HG03571 (cell line): ENCODE measurements at regions not wholly inside any gene's neighbourhood (a gene's known extent, or its start where the extent isn't known, plus 50 kb on each side); places are given as distances from the start of the nearest gene placed in this dataset.
"Not testable (repeated sequence)": the region's sequence is repeated elsewhere in the genome, so short reads cannot be mapped to it uniquely, and the experiment has no call there.

Source experiments
- ATAC-seq: cut with Tn5 transposase; IDR thresholded peaks from one replicate; pipeline ENCODE4 v1.9.1; 2021; ENCODE audit not compliant: unreplicated experiment

DNA sequence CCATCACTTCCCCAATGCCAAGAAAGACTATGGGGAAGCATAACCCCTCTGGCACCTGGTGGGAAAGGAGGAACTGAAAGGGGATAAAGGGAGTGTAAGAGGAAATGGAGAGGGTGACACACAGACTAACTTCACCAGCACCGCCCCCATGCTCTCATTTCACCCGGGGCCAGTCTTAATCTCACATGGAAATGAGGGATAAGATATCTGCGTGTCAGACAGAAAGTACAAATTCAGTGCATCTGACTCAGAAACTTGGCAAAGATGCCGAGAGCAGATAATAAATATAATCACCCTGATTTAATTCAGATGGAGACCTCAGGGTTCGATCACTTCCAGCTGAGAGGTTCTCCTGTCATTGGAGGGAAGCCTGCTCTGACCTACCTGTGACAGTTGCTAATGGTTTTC is 191.6 kb downstream of the DUSP6 start:
- no peak for ATAC-seq

DNA sequence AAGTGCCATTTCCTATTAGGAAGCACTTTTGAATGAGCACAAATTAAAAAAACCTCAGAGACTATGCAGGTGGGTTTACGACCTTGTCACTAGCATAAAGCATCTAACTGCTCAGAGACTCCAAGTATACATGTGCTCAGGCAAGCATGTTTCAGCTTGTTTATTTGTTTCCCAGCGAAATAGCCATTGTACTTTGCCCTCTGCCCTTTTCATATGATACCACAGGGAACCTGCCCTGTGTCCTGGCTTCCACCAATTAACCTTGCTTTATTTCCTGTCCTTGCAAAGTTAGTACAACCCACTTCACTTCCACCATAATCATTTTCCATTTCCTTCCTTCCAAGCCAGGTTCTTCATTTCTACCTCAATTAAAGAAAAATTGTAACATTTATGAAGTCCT is 194.9 kb downstream of the DUSP6 start:
- no peak for ATAC-seq

DNA sequence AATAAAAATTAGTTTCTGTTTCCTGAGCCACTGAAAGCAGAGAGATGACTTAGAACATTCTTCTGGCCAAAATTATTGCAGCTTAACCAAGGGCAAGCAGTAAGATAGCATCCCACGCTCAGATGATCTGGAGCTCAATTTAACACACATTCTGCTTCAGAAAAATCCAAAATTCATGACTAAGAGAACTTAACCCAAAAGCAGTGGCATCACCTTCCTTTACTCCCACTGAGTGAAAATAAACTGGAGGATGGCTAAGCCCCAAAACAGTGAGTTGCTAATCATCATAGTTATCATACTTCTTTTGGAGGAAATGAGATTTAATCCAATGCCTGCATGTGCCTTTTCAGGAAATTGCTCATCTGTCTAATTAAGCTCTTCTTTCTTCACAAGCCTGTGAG is 195.4 kb downstream of the DUSP6 start:
- ATAC-seq: no peak

DNA sequence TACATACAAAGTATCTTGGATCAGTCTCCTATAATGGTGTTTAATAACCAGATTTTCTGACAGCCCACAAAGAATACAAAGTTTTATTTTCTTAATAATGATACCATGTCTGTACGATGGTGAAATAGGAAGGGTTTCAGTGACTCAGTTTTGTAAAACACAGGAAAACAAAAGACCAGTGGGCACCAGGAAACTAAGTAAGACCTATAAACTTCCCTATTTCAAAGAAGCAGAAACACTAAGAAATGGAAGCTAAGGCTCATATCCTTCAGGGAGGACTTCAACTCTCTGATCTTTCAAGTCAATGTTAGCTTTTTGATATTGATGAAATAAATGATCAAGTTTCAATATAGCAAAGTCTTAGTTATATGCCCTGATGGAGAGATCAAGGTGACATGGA is 196.0 kb downstream of the DUSP6 start:
- ATAC-seq: no peak

DNA sequence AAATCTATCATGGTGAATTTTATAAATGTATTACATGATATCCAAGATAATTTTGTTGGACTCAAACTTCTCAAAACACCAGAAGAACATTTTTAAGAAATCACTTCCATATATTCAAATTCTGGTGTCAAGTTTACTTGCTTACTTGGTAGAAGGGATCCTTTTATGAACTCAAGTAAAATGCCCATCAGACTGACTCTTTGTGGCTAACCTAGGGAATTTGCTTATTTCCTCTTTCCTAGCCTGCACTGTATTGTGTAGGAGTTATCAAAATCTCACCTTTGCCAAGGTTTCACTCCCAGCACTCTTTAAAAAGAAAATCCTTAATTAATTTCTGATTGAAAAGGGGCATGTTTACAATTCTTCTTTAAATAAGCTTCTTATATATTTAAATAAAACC is 196.5 kb downstream of the DUSP6 start:
- ATAC-seq: no peak

DNA sequence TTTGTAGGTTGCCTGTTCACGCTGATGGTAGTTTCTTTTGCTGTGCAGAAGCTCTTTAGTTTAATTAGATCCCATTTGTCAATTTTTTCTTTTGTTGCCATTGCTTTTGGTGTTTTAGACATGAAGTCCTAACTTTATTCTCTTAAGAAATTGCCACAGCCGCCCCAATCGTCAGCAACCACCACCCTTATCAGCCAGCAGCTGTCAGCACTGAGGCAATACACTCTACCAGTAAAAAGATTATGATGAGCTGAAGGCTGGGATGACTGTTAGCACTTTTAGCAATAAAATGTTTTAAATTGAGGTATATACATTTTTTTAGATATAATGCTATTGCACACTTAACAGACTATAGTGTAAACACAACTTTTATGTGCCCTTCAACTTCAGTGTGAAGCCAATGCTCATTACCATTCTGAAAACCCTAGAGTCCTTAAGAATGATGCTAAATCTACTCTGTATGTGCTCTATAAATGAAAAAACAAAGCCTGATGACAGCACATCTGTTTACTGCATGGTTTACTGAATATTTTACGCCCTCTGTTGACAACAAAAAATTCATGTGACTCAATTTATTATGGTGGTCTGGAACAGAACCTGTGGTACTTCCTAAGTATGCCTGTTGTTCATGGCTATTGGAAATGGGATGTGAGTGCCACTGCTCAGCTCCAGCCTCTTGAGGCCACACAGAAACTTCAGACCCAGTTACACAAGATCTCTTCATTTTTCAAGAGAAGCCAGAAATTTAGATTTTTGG is 197.4 kb downstream of the DUSP6 start:
- no peak for ATAC-seq

DNA sequence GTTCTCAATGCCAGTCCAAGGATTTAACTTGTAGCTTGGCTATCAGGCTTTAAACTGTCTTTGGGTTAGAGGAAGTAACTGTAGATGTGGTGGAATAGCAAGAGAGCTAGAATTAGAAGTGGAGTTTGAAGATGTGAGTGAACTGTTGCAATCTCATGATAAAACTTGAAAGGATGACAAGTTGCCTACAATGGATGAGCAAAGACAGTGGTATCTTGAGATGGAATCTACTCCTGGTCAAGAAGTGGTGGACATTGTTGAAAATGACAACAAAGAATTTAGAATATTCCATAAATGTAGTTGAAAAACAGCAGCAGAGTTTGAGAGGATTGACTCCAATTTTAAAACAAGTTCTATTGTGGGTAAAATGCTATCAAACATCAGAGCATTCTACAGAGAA is 199.0 kb downstream of the DUSP6 start:
- ATAC-seq: no peak

DNA sequence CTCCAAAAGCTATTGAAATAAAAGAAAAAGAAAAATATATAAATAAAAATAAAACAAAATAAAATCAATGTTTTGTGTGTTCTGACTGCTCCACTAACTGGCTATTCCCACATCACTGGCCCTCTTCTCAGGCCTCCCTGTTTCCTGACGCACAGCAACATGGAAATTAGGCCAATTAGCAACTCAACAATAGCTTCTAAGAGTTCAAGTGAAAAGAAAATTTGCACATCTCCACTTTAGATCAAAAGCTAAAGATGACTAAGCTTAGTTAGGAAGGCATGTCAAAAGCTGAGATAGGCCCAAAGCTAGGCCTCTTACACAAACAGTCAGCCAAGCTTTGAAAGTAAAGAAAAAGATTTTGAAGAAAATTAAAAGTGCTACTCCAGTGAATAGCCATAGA is 200.8 kb downstream of the DUSP6 start:
- ATAC-seq: no peak

DNA sequence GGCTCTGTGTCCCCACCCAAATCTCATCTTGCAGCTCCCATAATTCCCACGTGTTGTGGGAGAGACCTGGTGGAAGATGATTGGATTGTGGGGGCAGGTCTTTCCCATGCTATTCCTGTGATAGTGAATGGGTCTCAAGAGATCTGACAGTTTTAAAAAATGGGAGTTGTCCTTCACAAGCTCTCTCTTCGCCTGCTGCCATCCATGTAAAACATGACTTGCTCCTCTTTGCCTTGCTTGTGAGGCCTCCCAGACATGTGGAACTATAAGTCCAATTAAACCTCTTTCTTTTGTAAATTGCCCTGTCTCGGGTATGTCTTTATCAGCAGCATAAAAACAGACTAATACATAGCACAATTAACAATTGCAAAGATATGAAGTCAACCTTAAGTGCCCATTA is 201.5 kb downstream of the DUSP6 start:
- ATAC-seq: not testable (repeated sequence)

DNA sequence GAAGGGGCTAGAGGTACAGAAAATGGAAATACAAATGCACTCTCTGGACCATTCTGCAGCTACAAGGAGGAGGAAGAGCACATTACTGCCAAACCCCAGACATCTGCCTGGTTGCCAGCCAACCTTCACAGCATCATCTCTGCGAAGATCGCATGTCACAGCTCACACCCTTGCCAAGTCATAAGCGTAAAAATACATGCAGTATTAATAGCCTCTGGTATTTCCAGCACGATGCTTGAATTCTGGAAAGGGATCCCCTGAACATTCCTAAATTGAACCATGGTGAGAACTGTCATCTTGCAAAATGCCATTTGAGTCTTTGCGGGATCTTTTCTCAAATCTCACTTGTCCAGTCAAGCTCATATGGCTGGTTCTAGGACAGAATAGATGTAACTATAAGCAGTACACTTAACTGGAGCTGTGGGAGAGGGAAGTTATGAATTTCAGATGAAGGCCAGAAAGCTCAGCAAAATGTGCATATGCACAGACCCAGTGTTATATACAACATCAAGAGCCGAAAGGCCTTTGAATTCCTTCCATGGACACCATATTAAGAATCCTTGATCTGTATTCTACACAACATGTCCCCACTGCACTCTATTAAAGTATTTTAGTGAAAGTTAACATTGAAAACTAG is 211.6 kb downstream of the DUSP6 start:
- ATAC-seq: no peak

DNA sequence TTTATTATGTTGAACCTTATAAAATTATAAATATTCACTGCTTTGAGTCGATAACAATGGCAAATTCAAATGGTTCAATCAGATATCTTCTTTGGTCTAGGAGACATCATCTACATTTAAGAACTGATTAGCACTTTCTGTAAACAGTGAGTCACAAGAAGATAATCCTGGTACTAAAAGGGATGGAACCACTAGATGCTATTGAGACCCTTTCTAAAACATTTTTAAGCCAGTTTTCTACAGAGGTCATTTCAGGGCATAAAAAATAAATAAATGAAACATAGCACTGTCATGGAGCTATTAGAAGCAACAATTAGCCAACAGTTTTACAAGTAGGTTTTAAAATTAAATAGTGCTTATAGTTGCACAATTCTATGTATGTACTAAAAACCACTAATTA is 212.2 kb downstream of the DUSP6 start:
- no peak for ATAC-seq

DNA sequence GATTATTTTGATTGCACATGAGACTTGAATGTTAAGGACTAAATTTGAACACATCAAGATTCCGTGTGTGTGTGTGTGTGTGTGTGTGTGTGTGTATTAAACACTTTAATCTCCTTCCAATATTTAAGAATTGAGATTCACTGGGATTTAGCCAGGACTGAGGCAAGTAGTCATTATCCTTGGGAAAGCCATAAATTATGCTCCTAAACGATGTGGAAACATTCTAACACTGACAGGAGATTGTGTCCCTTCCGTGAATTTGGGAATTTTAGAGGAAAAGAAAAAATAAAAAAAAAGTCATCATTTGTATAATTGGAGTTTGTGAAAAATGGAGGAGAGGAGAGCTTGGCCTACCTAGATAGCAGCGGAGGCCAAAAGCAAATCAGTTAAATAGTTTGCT is 212.9 kb downstream of the DUSP6 start:
- no peak for ATAC-seq

DNA sequence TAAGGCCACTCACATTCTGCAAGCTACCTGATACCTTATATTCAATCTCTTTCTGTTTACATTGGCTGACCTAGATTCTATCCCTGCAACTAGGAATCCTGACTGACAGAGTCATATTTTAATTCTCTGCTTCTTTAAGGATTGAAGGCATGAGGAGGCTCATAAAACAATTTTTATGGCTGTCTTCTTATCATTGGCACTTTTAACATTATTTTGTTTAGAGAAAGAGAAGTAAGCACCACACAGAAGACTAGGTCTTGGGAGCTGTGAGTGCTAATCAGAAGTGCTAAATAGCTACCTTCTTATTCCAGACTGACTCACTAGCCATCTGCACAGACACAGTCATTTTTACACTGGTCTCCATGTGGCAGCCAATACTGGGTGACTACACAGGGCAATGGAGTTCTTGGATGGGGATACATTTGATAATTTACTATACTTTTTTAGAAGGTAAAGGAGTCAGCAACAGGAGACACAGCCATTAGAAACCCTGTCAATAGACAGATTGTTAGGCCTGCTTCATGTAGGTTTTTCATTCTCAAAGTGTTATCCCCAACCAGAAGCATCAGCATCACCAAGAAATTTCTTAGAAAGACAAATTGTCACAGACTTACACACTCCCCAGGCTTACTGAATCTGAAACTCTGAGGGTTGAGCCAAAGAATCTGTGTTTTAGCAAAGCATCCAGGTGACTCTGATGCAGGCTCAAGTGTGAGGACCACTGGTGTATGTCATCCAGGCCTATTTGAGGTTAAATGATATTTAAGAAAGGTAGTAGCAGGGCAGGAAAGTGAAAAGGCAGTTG is 214.1 kb downstream of the DUSP6 start:
- ATAC-seq: no peak

DNA sequence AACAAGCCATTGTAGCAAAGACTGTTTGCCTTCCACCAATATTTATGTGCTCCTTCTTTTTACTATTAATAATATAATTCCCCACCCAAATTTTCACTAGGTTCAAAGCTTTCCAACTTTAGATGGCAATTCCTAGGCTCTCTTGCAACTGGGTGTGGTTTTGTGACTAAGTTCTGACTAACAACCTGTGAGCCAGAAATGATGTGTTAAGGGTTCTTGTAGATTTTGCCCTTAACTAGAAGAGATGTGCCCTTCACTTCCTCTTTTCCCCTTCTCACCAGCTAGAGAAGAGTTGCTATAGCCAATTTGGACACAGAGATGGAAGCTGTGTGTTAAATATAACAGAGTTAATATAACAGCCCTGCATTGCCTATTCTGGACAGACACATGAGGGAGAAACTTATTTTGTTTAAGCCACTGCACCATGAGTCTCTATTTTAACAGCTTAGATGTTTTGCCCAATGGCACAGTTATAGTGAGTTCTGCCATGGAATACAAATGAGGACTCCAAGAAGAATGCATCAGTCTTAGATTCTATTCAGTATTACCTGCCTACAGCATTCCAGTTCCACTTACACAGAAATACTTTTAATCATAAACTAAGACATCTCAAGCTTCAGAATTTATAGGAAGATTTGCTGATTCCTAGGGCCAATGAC is 216.2 kb downstream of the DUSP6 start:
- no peak for ATAC-seq

DNA sequence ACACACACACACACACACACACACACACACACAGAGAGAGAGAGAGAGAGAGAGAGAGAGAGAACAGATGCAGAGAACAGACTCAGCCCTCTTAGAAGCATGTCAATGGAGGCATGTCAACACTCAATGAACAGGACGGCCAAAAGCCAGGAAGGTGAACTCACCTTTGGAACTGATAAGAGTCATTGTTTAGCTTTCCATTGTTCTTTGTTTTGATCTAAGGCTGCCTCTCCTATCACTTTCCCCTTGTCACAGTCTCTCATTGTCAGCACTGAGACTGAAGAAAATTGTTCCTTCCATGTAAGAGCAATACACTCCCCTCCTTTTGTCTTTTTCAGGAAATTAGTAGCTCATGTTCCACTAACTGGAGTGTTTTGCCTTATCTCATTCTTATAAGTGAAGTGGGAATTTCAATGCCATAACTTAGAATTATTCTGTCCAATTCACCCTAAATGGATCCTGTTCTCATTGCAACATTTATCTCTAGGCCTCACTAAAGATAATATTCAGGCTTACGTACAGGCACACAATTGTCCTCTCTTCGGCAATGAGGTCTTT is 218.0 kb downstream of the DUSP6 start:
- ATAC-seq: no peak

DNA sequence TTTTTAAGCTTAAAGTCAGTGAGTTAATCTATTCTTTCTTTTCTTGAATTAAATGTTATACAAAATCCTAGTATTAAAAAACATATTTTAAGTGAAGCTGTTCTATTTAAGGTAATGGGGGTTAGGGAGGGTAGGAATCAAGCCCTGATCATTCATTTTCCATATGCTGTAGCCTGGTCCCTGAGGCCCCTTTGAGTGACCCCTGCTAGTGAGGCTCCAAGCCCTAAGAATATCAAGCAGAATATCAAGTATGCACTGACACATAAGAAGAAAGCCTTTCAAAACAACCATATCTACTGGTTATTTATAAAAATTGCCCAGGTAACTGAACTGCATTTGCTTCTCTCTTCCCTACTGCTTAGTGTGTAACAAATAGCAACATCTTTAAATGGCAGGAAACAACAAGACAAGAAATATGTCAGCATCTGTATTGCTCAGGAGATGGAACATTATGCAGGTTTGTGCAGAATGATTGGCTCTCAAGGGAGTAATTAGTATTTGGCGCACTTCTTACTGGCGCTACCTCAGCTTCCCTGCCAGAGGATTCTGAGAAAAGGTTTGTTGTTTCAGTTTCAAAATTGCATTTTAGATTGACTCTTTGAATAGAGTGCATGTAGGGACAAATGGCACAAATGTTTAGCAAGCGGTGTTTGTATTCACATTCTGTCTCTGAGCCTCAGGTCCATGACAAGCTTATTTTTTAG is 223.0 kb downstream of the DUSP6 start:
- no peak for ATAC-seq

DNA sequence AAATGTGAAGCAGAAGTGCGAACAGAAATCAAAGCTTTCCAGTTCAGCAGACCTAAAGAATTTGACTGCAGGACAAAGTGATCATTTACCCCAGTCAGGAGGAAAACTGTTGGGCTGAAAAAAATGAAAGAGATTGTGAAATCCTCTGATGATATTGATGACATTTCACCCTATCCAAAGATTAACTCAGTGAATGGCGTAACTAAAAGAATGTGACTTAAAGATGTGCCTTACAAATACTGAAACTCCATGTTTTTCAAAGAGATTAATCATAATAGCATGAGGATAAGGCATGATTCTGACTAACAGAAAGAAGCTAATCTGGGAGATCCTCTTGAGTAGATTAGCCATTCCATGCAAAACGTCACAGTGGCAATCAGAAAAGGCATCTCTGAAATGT is 225.6 kb downstream of the DUSP6 start:
- ATAC-seq: no peak

DNA sequence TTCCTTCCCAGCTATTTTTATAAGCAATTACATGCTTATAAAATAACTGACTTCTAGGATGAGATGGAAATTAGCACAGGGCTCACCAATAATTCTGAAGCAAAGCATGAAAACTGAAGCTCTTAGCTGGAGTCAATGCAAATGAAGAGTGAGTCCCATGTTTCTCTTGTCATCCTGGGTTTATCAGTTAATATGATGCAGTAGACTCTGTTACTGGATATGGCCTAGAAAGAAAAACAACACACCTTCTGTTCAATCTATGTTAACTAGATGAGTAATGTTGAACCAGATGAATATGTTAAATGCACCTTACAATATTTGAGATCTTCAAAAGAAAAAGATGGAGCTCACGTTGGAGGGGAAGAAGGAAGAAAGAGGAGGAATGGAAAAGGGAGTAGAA is 229.4 kb downstream of the DUSP6 start:
- ATAC-seq: no peak

DNA sequence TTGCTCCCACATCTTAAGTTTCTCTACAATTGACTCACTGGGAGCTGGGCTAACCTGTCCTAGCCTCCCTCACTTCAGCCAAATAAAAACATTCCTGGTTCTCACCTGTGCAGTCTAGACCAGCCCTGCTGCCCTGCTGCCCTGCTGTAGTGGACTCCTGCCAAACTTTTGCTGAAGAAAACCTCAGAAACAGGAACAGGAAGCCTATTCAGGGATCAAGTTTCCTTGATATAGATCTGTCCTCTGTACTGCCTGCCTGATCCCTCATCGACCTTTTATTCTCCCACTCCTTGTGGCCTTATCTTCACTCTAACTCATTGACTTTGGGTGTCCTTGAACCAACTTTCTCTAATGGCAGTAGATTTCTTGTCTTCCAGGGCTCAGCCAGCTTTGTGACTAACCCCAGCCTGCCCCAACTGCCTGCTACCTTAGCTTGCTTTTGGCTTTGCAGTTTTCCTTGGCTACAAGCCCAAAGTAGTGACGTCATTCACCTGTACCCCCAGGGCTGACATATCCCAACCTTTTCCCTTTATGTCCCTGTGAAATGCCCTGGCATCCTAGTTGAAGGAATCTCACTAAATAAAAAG is 234.8 kb downstream of the DUSP6 start:
- ATAC-seq: no peak

DNA sequence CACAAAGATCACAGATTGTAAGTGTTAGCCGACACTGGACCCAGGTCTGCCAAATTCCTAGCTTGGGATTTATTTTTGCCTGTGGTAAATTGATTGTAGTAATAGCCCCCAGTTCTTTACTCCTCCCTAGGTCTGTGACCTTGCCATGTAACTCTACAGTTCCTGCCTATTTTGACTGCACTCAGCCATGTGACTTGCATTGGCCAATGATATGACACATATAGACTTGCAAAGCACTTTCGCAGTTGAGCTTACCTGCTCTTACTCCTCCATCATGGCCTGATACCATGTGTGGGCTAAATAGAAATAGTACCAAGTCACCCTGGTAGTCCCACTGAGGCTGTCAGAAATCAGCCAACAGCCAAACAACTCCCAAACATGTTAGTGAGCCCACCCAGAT is 240.3 kb downstream of the DUSP6 start:
- no peak for ATAC-seq
